Prostate gland (tissue), 2 donors: ENCODE measurements at regions not wholly inside any gene's neighbourhood (a gene's known extent, or its start where the extent isn't known, plus 50 kb on each side); places are given as distances from the start of the nearest gene placed in this dataset.

ENCODE experiments used
- CTCF ChIP-seq, 4 experiments: fragments of 200-600 bp in 2 of 4; fragments of 450-650 bp in 2 of 4; sonication (generic) in 2 of 4; IDR thresholded peaks; 1 replicate in 3 of 4; 2 replicates in 1 of 4; pipeline ENCODE4 v1.5.1; 2016 to 2019; ENCODE audit warnings: antibody characterized with exemption in 4 of 4, mild to moderate bottlenecking in 2 of 4, moderate library complexity in 2 of 4
- POLR2A ChIP-seq: fragments of 450-650 bp; IDR thresholded peaks from one replicate; pipeline ENCODE4 v1.6.1; 2016; ENCODE audit warnings: antibody characterized with exemption, mild to moderate bottlenecking
- POLR2AphosphoS5 ChIP-seq: sonication (generic); formaldehyde crosslinking; IDR thresholded peaks from one replicate; pipeline ENCODE4 v1.6.1; 2017; ENCODE audit warnings: antibody characterized with exemption

DNA sequence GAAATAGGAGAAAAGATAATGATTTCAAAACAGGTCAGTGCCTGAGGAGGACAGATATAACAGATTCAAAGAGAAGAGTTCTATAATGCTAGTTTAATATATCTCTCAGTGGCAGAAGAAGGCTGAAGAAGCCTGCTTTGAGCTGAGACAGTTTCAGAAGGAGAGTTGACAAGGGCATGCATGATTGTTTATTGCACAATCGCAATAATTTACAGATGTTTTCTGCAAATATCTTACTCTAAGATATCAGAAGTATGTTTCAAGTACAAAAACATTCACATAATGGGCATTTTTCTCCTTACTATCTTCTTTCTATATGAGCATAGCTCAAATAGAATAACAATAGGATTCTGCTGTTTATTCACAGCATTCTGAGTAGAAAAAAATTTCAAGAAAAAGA is 557.7 kb upstream of the NRSN1 start:
- TF ChIP-seq CTCF (IDR thresholded peaks at IDR 0.05) (no peak), POLR2A (no peak), POLR2AphosphoS5 (no peak)
